ENCODE measurements at regions not wholly inside any gene's neighbourhood (a gene's known extent, or its start where the extent isn't known, plus 50 kb on each side); places are given as distances from the start of the nearest gene placed in this dataset.

- Histone ChIP-seq H3K9me3 (no peaks in the 10 kb centered on the region), H3K27ac (no peak overlapping the region), H3K4me1 (peaks cover 0 to 10% (median 0%) of the 10 kb centered on the region in 4 donors), H3K36me3 (no peaks in the 10 kb centered on the region), H3K4me3 (no peak overlapping the region), H3K27me3 (peaks cover 0 to 20% of the 10 kb centered on the region in 2 donors)
- WGBS, 2 donors: 36 to 37% methylated on average over 11 to 12 of the region's 12 CpGs
- DNase-seq (ENCODE audit: low spot score in 2 of 2): no peak
- TF ChIP-seq POLR2A (IDR thresholded peaks at IDR 0.05) (no peak), EP300 (IDR thresholded peaks at IDR 0.05) (no peak), CTCF (IDR thresholded peaks at IDR 0.05) (no peak)
Measured at GRCh38 chr16:86227801-86228200, 282.5 kb upstream of the FOXF1 start.

GRCh38 chr16:86228713-86229112, 281.6 kb upstream of the FOXF1 start:
- Histone ChIP-seq H3K9me3 (no peaks in the 10 kb centered on the region), H3K4me1 (peaks cover 0 to under 1% (median 0%) of the 10 kb centered on the region in 4 donors), H3K4me3 (no peak overlapping the region), H3K27ac (no peak overlapping the region), H3K36me3 (no peaks in the 10 kb centered on the region), H3K27me3 (peaks cover 0 to 16% of the 10 kb centered on the region in 2 donors)
- WGBS, 2 donors: 59 to 62% methylated on average over 4 of the region's 4 CpGs
- no peak for DNase-seq (ENCODE audit: low spot score in 2 of 2)
- TF ChIP-seq CTCF (IDR thresholded peaks at IDR 0.05) (no peak), EP300 (IDR thresholded peaks at IDR 0.05) (no peak), POLR2A (IDR thresholded peaks at IDR 0.05) (no peak)

GRCh38 chr16:86229283-86229682, 281.0 kb upstream of the FOXF1 start:
- Histone ChIP-seq H3K9me3 (no peaks in the 10 kb centered on the region), H3K4me1 (no peaks in the 10 kb centered on the region), H3K4me3 (no peak overlapping the region), H3K36me3 (no peaks in the 10 kb centered on the region), H3K27me3 (peaks cover 0 to 16% of the 10 kb centered on the region in 2 donors), H3K27ac (no peak overlapping the region)
- TF ChIP-seq POLR2A (IDR thresholded peaks at IDR 0.05): no peak
- TF ChIP-seq CTCF (IDR thresholded peaks at IDR 0.05): no peak
- no peak for TF ChIP-seq EP300 (IDR thresholded peaks at IDR 0.05)
- no peak for DNase-seq (ENCODE audit: low spot score in 2 of 2)
- 64 to 74% methylated on average over 2 of the region's 2 CpGs for WGBS, 2 donors

GRCh38 chr16:86229866-86230656, 280.3 kb upstream of the FOXF1 start:
- WGBS, 2 donors: 88% methylated on average over 22 of the region's 22 CpGs
- H3K4me3 ChIP-seq: no peak overlapping the region
- H3K36me3 ChIP-seq: no peaks in the 10 kb centered on the region
- no peaks in the 10 kb centered on the region for H3K4me1 ChIP-seq
- no peaks in the 10 kb centered on the region for H3K9me3 ChIP-seq
- DNase-seq (ENCODE audit: low spot score in 2 of 2): no peak
- H3K27me3 ChIP-seq: peaks cover 0 to 16% of the 10 kb centered on the region in 2 donors
- no peak overlapping the region for H3K27ac ChIP-seq
- TF ChIP-seq CTCF (IDR thresholded peaks at IDR 0.05) (no peak), POLR2A (IDR thresholded peaks at IDR 0.05) (no peak), EP300 (IDR thresholded peaks at IDR 0.05) (no peak)

- Histone ChIP-seq H3K27me3 (peaks cover 0 to 16% of the 10 kb centered on the region in 2 donors), H3K4me3 (no peak overlapping the region), H3K27ac (no peak overlapping the region), H3K9me3 (no peaks in the 10 kb centered on the region), H3K4me1 (no peaks in the 10 kb centered on the region), H3K36me3 (no peaks in the 10 kb centered on the region)
- DNase-seq (ENCODE audit: low spot score in 2 of 2): no peak
- TF ChIP-seq POLR2A (IDR thresholded peaks at IDR 0.05): no peak
- TF ChIP-seq EP300 (IDR thresholded peaks at IDR 0.05): no peak
- TF ChIP-seq CTCF (IDR thresholded peaks at IDR 0.05): no peak
- WGBS, 2 donors: 69% methylated on average over 11 of the region's 11 CpGs
Measured at GRCh38 chr16:86231321-86231995, 278.9 kb upstream of the FOXF1 start.

Data from tibial nerve (tissue), 4 donors.